IMR-90 (cell line): ENCODE measurements at regions not wholly inside any gene's neighbourhood (a gene's known extent, or its start where the extent isn't known, plus 50 kb on each side); places are given as distances from the start of the nearest gene placed in this dataset.
A peak's percentile ranks its signal among the peaks of the same experiment; 100 is the strongest.

Experiments
- ATAC-seq: fragments of 200-7000 bp; cut with Tn5 transposase; 2 replicates; pipeline ENCODE4 v1.9.1; 2020; ENCODE audit warnings: low read depth, mild to moderate bottlenecking, moderate library complexity
- BruUV-seq: library from RNA; stranded (reverse); fragments of 400-500 nt; replicated peaks from 2 replicates; lab custom pipeline; 2021; lab: Mats Ljungman, UMichigan
- CTCF ChIA-PET: fragments of 300-600 bp; formaldehyde crosslinking; extraction: SDS; loops from one replicate; lab custom pipeline; 2021; ENCODE audit warnings: antibody characterized with exemption; lab: Yijun Ruan, JAX
- POLR2A ChIA-PET: fragments of 300-600 bp; sonication (Branson Sonifier 250); formaldehyde crosslinking; loops from one replicate; lab custom pipeline; 2022; ENCODE audit warnings: antibody characterized with exemption; ENCODE audit not compliant: unreplicated experiment; lab: Charles Lee
- DNase-seq: peaks from one replicate; pipeline ENCODE4 v3.0.0; 2013
- H2AFZ ChIP-seq: replicated peaks from 2 replicates; pipeline ENCODE3; 2013; ENCODE audit warnings: low read length, mild to moderate bottlenecking; ENCODE audit not compliant: poor library complexity
- H2AK5ac ChIP-seq: 2 replicates; pipeline ENCODE4 v1.6.1; 2013; ENCODE audit warnings: low read depth, low read length, inconsistent platforms
- H2AK9ac ChIP-seq: replicated peaks from 2 replicates; pipeline ENCODE3; 2013; ENCODE audit warnings: mild to moderate bottlenecking, low read depth, low read length, moderate library complexity; ENCODE audit not compliant: poor library complexity
- H2BK120ac ChIP-seq: 2 replicates; pipeline ENCODE4 v1.6.1; 2013; ENCODE audit warnings: low read depth, low read length, inconsistent platforms
- H2BK15ac ChIP-seq: 3 replicates; pipeline ENCODE4 v1.6.1; 2013; ENCODE audit warnings: low read depth, low read length, inconsistent platforms
- H2BK20ac ChIP-seq: 2 replicates; pipeline ENCODE4 v1.6.1; 2013; ENCODE audit warnings: low read depth, mild to moderate bottlenecking, inconsistent platforms, low read length, moderate library complexity
- H2BK5ac ChIP-seq: 2 replicates; pipeline ENCODE4 v1.6.1; 2013; ENCODE audit warnings: mild to moderate bottlenecking, low read depth, low read length, inconsistent platforms; ENCODE audit not compliant: poor library complexity, severe bottlenecking
- H3K14ac ChIP-seq: replicated peaks from 2 replicates; pipeline ENCODE4 v1.6.1; 2013; ENCODE audit warnings: low read depth, low read length, inconsistent platforms
- H3K18ac ChIP-seq: 2 replicates; pipeline ENCODE4 v1.6.1; 2013; ENCODE audit warnings: low read depth, low read length, control low read depth
- H3K23ac ChIP-seq: 2 replicates; pipeline ENCODE4 v1.6.1; 2013; ENCODE audit warnings: low read depth, low read length, inconsistent platforms
- H3K27ac ChIP-seq: 2 replicates; pipeline ENCODE4 v1.5.1; 2013; ENCODE audit warnings: mild to moderate bottlenecking, control low read depth, low read length; ENCODE audit not compliant: insufficient read depth
- H3K27me3 ChIP-seq: 2 replicates; pipeline ENCODE4 v1.6.1; 2013; ENCODE audit warnings: low read length; ENCODE audit not compliant: control insufficient read depth, insufficient read depth
- H3K36me3 ChIP-seq: 2 replicates; pipeline ENCODE4 v1.6.1; 2013; ENCODE audit warnings: low read length, mixed read lengths; ENCODE audit not compliant: control insufficient read depth, insufficient read depth
- H3K4ac ChIP-seq: 2 replicates; pipeline ENCODE4 v1.6.1; 2013; ENCODE audit warnings: low read depth, low read length, inconsistent platforms
- H3K4me1 ChIP-seq: 2 replicates; pipeline ENCODE4 v1.6.1; 2013; ENCODE audit warnings: low read length, mixed read lengths; ENCODE audit not compliant: control insufficient read depth, insufficient read depth
- H3K4me2 ChIP-seq: 2 replicates; pipeline ENCODE4 v1.6.1; 2013; ENCODE audit warnings: low read depth, mild to moderate bottlenecking, control low read depth, low read length, moderate library complexity
- H3K4me3 ChIP-seq: 2 replicates; pipeline ENCODE4 v1.5.1; 2013; ENCODE audit warnings: low read depth, mild to moderate bottlenecking, control low read depth, low read length, moderate library complexity; ENCODE audit not compliant: insufficient read depth
- H3K56ac ChIP-seq: 2 replicates; pipeline ENCODE4 v1.6.1; 2013; ENCODE audit warnings: low read length, inconsistent platforms; ENCODE audit not compliant: insufficient read depth; ENCODE audit errors: extremely low read depth
- H3K79me1 ChIP-seq, 2 experiments: 2 replicates each; pipeline ENCODE4 v1.6.1; 2013; ENCODE audit warnings: low read length in 2 of 2, inconsistent platforms in 1 of 2, low read depth in 1 of 2
- H3K9ac ChIP-seq: 2 replicates; pipeline ENCODE4 v1.6.1; 2013; ENCODE audit warnings: low read depth, low read length, control low read depth
- H3K9me1 ChIP-seq: 2 replicates; pipeline ENCODE4 v1.6.1; 2013; ENCODE audit warnings: low read length, inconsistent platforms; ENCODE audit not compliant: insufficient read depth
- H3K9me3 ChIP-seq: 2 replicates; pipeline ENCODE4 v1.6.1; 2013; ENCODE audit warnings: low read length; ENCODE audit not compliant: control insufficient read depth, insufficient read depth
- H4K20me1 ChIP-seq: 2 replicates; pipeline ENCODE4 v1.6.1; 2013; ENCODE audit warnings: low read length, inconsistent platforms; ENCODE audit not compliant: insufficient read depth
- H4K5ac ChIP-seq: 2 replicates; pipeline ENCODE4 v1.6.1; 2013; ENCODE audit warnings: mild to moderate bottlenecking, low read depth, low read length, control low read depth
- H4K8ac ChIP-seq, 2 experiments: 2 replicates each; pipeline ENCODE4 v1.6.1; 2013; ENCODE audit warnings: low read depth in 2 of 2, low read length in 2 of 2, control low read depth in 1 of 2, inconsistent platforms in 1 of 2
- H4K91ac ChIP-seq: 2 replicates; pipeline ENCODE4 v1.6.1; 2013; ENCODE audit warnings: low read depth, low read length, inconsistent platforms; ENCODE audit not compliant: insufficient read depth
- BHLHE40 ChIP-seq: fragments of 150-350 bp; IDR thresholded peaks from 2 replicates; pipeline ENCODE4 v1.6.1; 2016; ENCODE audit warnings: mild to moderate bottlenecking, low read depth, low read length
- CEBPB ChIP-seq: IDR thresholded peaks from 2 replicates; pipeline ENCODE4 v1.6.1; 2012; ENCODE audit warnings: low read depth, low read length, improper control_type of control experiment
- CHD1 ChIP-seq: IDR thresholded peaks from 2 replicates; pipeline ENCODE4 v1.6.1; 2012; ENCODE audit warnings: low read depth, low read length, improper control_type of control experiment
- FOS ChIP-seq: fragments of 150-350 bp; IDR thresholded peaks from 2 replicates; pipeline ENCODE4 v1.6.1; 2016; ENCODE audit warnings: low read depth, low read length
- MAFK ChIP-seq: IDR thresholded peaks from 2 replicates; pipeline ENCODE4 v1.6.1; 2012; ENCODE audit warnings: low read depth, low read length, improper control_type of control experiment
- MXI1 ChIP-seq: IDR thresholded peaks from 2 replicates; pipeline ENCODE4 v1.6.1; 2012; ENCODE audit warnings: low read depth, mild to moderate bottlenecking, low read length, moderate library complexity, borderline replicate concordance
- NFE2L2 ChIP-seq: fragments of 150-350 bp; IDR thresholded peaks from 2 replicates; pipeline ENCODE4 v1.6.1; 2016; ENCODE audit warnings: low read depth, mild to moderate bottlenecking, low read length
- POLR2A ChIP-seq: IDR thresholded peaks from 2 replicates; pipeline ENCODE4 v1.6.1; 2012; ENCODE audit warnings: mild to moderate bottlenecking, low read depth, low read length
- RAD21 ChIP-seq: IDR thresholded peaks from 2 replicates; pipeline ENCODE4 v1.6.1; 2012; ENCODE audit warnings: low read length, improper control_type of control experiment
- RCOR1 ChIP-seq: IDR thresholded peaks from 2 replicates; pipeline ENCODE4 v1.6.1; 2012; ENCODE audit warnings: mild to moderate bottlenecking, low read length, improper control_type of control experiment; ENCODE audit not compliant: insufficient replicate concordance
- RFX5 ChIP-seq: IDR thresholded peaks from 2 replicates; pipeline ENCODE4 v1.8.0; 2012; ENCODE audit warnings: low read depth, mild to moderate bottlenecking, low read length, moderate library complexity
- SMC3 ChIP-seq: fragments of 150-350 bp; IDR thresholded peaks from 2 replicates; pipeline ENCODE4 v1.6.1; 2016; ENCODE audit warnings: low read depth, mild to moderate bottlenecking, antibody characterized with exemption, low read length, moderate library complexity
- WGBS, 2 experiments: methylation state at CpG; one replicate each; pipeline versions ENCODE4 v1.1.5 to v1.1.7; 2013; ENCODE audit warnings: missing lambda C conversion rate in 2 of 2; ENCODE audit not compliant: insufficient read length in 1 of 2; ENCODE audit errors: extremely low coverage in 2 of 2; 5-methylcytosine and 5-hydroxymethylcytosine counted together
- dilution Hi-C: fragments of 300-500 bp; cut with HindIII; formaldehyde crosslinking; loops from one replicate; pipeline ENCODE4 v1.14.3; 2018; ENCODE audit warnings: low sequenced_read_pairs; ENCODE audit not compliant: unreplicated experiment
- in situ Hi-C: fragments of 300-500 bp; cut with MboI; formaldehyde crosslinking; loops from 3 replicates; pipeline ENCODE4 v1.14.3; 2019; ENCODE audit warnings: low sequenced_read_pairs, inconsistent platforms, mixed read lengths
- intact Hi-C: fragments of 100-400 bp; cut with micrococcal nuclease; formaldehyde crosslinking; loops from 2 replicates; pipeline ENCODE4 v1.10.0; 2022
- TF ChIP-seq, protein P1 (sequence below): fragments of 150-350 bp; IDR thresholded peaks from 2 replicates; pipeline ENCODE4 v1.6.1; 2017; ENCODE audit warnings: mild to moderate bottlenecking, antibody characterized with exemption, low read length, low read depth
- TF ChIP-seq, protein P2 (sequence below): conservative IDR thresholded peaks from 2 replicates; pipeline ENCODE4 v1.5.1; 2012; ENCODE audit warnings: mild to moderate bottlenecking, low read depth, low read length, improper control_type of control experiment

DNA sequence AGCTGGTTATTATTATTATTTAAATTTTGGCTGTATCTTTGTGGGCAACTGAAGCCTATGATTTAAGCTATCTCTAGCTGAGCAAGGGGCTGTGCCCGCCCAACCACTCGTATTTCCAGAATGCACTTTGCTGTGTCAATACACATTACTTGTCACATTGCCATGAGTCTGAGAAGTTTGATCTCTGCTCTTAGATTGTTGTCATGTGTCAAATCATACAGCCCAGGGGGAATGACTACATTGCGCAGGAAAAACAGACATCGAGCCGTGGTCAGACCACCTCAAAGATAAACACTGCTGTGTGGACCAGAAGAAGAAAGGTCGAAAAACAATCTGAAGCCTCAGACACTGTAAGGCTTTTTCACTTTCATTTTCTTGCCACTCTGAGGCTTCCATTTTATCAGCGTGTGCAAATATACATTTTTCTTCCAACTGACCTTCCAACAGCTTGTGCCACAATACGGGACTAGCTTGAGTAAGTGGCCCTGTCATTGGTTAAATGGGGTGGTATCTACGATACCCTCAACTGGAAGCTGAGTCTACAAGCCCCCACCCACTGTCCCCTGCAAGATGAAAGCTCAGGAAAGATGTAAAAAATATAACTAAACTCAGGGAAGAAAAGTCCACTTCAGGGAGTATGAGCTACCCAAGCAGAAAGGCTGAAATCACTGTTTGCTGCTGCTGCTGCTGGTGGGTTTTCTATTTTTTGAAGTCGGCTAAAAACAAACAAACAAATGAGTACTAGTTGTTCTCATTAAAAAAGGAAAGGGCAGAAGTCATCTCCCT is 603.0 kb downstream of the BNC2 start:
- DNase-seq (peak; percentile 57), ATAC-seq (peak; percentile 65)
- peak overlapping the region; percentile 86 for H2AFZ ChIP-seq
- H4K5ac ChIP-seq, result peak overlapping the region; percentile 65
- no TSS peak for BruUV-seq
- H3K56ac ChIP-seq, result no peak overlapping the region; the same call in 1 of the 2 replicates
- peak overlapping the region; percentile 31; the same call in 1 of the 3 replicates for H2BK15ac ChIP-seq
- H4K8ac ChIP-seq, result peak overlapping the region; percentile 26 to 84; a peak in 3 of 4 replicates
- peak overlapping the region; percentile 47 for H4K91ac ChIP-seq
- H3K4me1 ChIP-seq, result peaks cover 8% of the 10 kb centered on the region
- no peaks in the 10 kb centered on the region for H3K36me3 ChIP-seq
- peaks cover 9% of the 10 kb centered on the region for H3K27me3 ChIP-seq
- peak overlapping the region; percentile 81 for H3K9ac ChIP-seq
- peak overlapping the region; percentile 64 for H3K4ac ChIP-seq
- peak overlapping the region; percentile 70 for H3K27ac ChIP-seq
- intact Hi-C loops (loop anchor here (5.0 kb wide), 1 partner anchor 145 kb away; no protein-coding TSS in a partner anchor), dilution Hi-C loops (no loop called here), in situ Hi-C loops (no loop called here)
- H2AK9ac ChIP-seq, result peak overlapping the region; percentile 8
- no peaks in the 10 kb centered on the region for H3K9me1 ChIP-seq
- H3K79me1 ChIP-seq, result no peaks in the 10 kb centered on the region
- H3K4me2 ChIP-seq, result peak overlapping the region; percentile 100
- ChIA-PET POLR2A (interaction anchor here (0.6 kb wide), 1 partner anchor 339 kb away, joined by 3 read pairs; no protein-coding TSS in a partner anchor), CTCF (interaction anchor here (0.7 to 1.4 kb wide), 3 partner anchors 10 to 76 kb away, joined by 3 to 8 read pairs (median 3); no protein-coding TSS in a partner anchor)
- peak overlapping the region; percentile 77 for H3K14ac ChIP-seq
- H3K18ac ChIP-seq, result peak overlapping the region; percentile 96
- peak overlapping the region; percentile 69 for H2BK20ac ChIP-seq
- H2BK120ac ChIP-seq, result peak overlapping the region; percentile 78
- peak overlapping the region; percentile 20; the same call in 1 of the 2 replicates for H2AK5ac ChIP-seq
- H3K4me3 ChIP-seq, result peak overlapping the region; percentile 33
- no peaks in the 10 kb centered on the region for H4K20me1 ChIP-seq
- H3K23ac ChIP-seq, result peak overlapping the region; percentile 76
- 12% methylated on average over 3 of the region's 10 CpGs; no CpG with 5 or more reads in 1 of the 2 experiments for WGBS, 2 experiments
- no peaks in the 10 kb centered on the region for H3K9me3 ChIP-seq
- peak overlapping the region; percentile 57 for H2BK5ac ChIP-seq
- no peak for TF ChIP-seq SMC3
- no peak for TF ChIP-seq NFE2L2
- no peak for TF ChIP-seq FOS
- TF ChIP-seq, protein P1, sequence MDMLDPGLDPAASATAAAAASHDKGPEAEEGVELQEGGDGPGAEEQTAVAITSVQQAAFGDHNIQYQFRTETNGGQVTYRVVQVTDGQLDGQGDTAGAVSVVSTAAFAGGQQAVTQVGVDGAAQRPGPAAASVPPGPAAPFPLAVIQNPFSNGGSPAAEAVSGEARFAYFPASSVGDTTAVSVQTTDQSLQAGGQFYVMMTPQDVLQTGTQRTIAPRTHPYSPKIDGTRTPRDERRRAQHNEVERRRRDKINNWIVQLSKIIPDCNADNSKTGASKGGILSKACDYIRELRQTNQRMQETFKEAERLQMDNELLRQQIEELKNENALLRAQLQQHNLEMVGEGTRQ, result no peak
- no peak for TF ChIP-seq MAFK
- no peak for TF ChIP-seq CHD1
- TF ChIP-seq BHLHE40, result no peak
- no peak for TF ChIP-seq RAD21
- TF ChIP-seq RFX5, result no peak
- no peak for TF ChIP-seq RCOR1
- no peak for TF ChIP-seq MXI1
- TF ChIP-seq CEBPB, result no peak
- TF ChIP-seq POLR2A, result no peak
- TF ChIP-seq, protein P2, sequence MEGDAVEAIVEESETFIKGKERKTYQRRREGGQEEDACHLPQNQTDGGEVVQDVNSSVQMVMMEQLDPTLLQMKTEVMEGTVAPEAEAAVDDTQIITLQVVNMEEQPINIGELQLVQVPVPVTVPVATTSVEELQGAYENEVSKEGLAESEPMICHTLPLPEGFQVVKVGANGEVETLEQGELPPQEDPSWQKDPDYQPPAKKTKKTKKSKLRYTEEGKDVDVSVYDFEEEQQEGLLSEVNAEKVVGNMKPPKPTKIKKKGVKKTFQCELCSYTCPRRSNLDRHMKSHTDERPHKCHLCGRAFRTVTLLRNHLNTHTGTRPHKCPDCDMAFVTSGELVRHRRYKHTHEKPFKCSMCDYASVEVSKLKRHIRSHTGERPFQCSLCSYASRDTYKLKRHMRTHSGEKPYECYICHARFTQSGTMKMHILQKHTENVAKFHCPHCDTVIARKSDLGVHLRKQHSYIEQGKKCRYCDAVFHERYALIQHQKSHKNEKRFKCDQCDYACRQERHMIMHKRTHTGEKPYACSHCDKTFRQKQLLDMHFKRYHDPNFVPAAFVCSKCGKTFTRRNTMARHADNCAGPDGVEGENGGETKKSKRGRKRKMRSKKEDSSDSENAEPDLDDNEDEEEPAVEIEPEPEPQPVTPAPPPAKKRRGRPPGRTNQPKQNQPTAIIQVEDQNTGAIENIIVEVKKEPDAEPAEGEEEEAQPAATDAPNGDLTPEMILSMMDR, result no peak
